ENCODE measurements at regions not wholly inside any gene's neighbourhood (a gene's known extent, or its start where the extent isn't known, plus 50 kb on each side); places are given as distances from the start of the nearest gene placed in this dataset.

GRCh38 chr1:223048026-223048425, 95.0 kb downstream of the TLR5 start (continued):
- TF ChIP-seq ZBTB33 (IDR thresholded peaks at IDR 0.05; ENCODE audit: borderline replicate concordance, low read depth) (no peak), TAF1 (IDR thresholded peaks at IDR 0.05; ENCODE audit: borderline replicate concordance, low read depth, low read length) (no peak), TCF12 (IDR thresholded peaks at IDR 0.05) (no peak), NRF1 (IDR thresholded peaks at IDR 0.05; ENCODE audit: low read depth, low read length) (no peak), JUND (IDR thresholded peaks at IDR 0.05) (no peak), EZH2phosphoT487 (IDR thresholded peaks at IDR 0.05; ENCODE audit: borderline replicate concordance, low read depth) (no peak)

- CTCF ChIA-PET, result no interaction called here
- no peak overlapping the region for H3K9ac ChIP-seq
- H3K4me3 ChIP-seq (ENCODE audit: low read depth in 2 of 2, low read length in 1 of 2), result no peak overlapping the region
- H3K27ac ChIP-seq (ENCODE audit: low read depth in 2 of 2, low read length in 1 of 2), result no peak overlapping the region
- no peaks in the 10 kb centered on the region for H3K36me3 ChIP-seq (replicated peaks in 1 of 2; ENCODE audit: control insufficient read depth in 1 of 2, insufficient read depth in 2 of 2, low read length in 1 of 2)
- peaks cover 18% of the 10 kb centered on the region; the same call in 1 of the 2 replicates for H3K27me3 ChIP-seq (ENCODE audit: insufficient read depth)
- 81% methylated on average over 9 of the region's 9 CpGs for WGBS (ENCODE audit: low lambda C conversion rate)
- no peak overlapping the region for H3K4me2 ChIP-seq
- DNase-seq, result no peak
- no peaks in the 10 kb centered on the region for H3K9me2 ChIP-seq
- no peaks in the 10 kb centered on the region for H4K20me1 ChIP-seq (ENCODE audit: insufficient read depth)
- H2AFZ ChIP-seq (ENCODE audit: low read depth), result no peak overlapping the region
- H3K9me3 ChIP-seq, result no peaks in the 10 kb centered on the region
- POLR2A ChIA-PET, result no interaction called here
- H3K79me2 ChIP-seq (ENCODE audit: insufficient read depth), result no peaks in the 10 kb centered on the region
- H3F3A ChIP-seq (replicated peaks; ENCODE audit: insufficient read depth), result no peaks in the 10 kb centered on the region
- TF ChIP-seq POLR2AphosphoS5 (IDR thresholded peaks at IDR 0.05; ENCODE audit: low read depth, low read length), result no peak
- TF ChIP-seq, protein P1, sequence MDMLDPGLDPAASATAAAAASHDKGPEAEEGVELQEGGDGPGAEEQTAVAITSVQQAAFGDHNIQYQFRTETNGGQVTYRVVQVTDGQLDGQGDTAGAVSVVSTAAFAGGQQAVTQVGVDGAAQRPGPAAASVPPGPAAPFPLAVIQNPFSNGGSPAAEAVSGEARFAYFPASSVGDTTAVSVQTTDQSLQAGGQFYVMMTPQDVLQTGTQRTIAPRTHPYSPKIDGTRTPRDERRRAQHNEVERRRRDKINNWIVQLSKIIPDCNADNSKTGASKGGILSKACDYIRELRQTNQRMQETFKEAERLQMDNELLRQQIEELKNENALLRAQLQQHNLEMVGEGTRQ (IDR thresholded peaks at IDR 0.05; ENCODE audit: borderline replicate concordance, low read depth, low read length), result no peak
- no peak for TF ChIP-seq GABPA (IDR thresholded peaks at IDR 0.05; ENCODE audit: low read depth)
- no peak for TF ChIP-seq REST (IDR thresholded peaks at IDR 0.05; ENCODE audit: low read depth, low read length)
- no peak for TF ChIP-seq MXI1 (IDR thresholded peaks at IDR 0.05; ENCODE audit: low read depth, low read length)
- no peak for TF ChIP-seq NRF1 (IDR thresholded peaks at IDR 0.05; ENCODE audit: low read depth, low read length)
- TF ChIP-seq MEF2A (IDR thresholded peaks at IDR 0.05; ENCODE audit: borderline replicate concordance, low read depth), result no peak
- TF ChIP-seq MAX (IDR thresholded peaks at IDR 0.05; ENCODE audit: low read depth), result no peak
- TF ChIP-seq FOSL2 (IDR thresholded peaks at IDR 0.05; ENCODE audit: borderline replicate concordance, low read depth), result no peak
- H3K4me1 ChIP-seq (ENCODE audit: control insufficient read depth in 1 of 2, insufficient read depth in 2 of 2, low read depth in 1 of 2, low read length in 1 of 2), result no peaks in the 10 kb centered on the region
Observed at GRCh38 chr1:223052462-223052861, 90.6 kb downstream of the TLR5 start.
